Uterus (tissue), 2 donors: ENCODE measurements at regions not wholly inside any gene's neighbourhood (a gene's known extent, or its start where the extent isn't known, plus 50 kb on each side); places are given as distances from the start of the nearest gene placed in this dataset.

Source experiments
- CTCF ChIP-seq, 4 experiments: fragments of 200-600 bp in 2 of 4; fragments of 450-650 bp in 2 of 4; sonication (generic) in 2 of 4; IDR thresholded peaks; one replicate each; pipeline ENCODE4 v1.5.1; 2016 to 2019; ENCODE audit warnings: antibody characterized with exemption in 4 of 4, mild to moderate bottlenecking in 2 of 4, moderate library complexity in 1 of 4
- POLR2A ChIP-seq, 2 donors: fragments of 450-650 bp; IDR thresholded peaks; one replicate each; pipeline ENCODE4 v1.6.1; 2016; ENCODE audit warnings: antibody characterized with exemption in 2 of 2, mild to moderate bottlenecking in 1 of 2, moderate library complexity in 1 of 2

- TF ChIP-seq CTCF (IDR thresholded peaks at IDR 0.05), result no peak
- TF ChIP-seq POLR2A (IDR thresholded peaks at IDR 0.05), result no peak
Observed at GRCh38 chr4:123304151-123304964, 92.2 kb upstream of the SPRY1 start.
